Smooth muscle cell (in vitro differentiated cells): ENCODE measurements at regions not wholly inside any gene's neighbourhood (a gene's known extent, or its start where the extent isn't known, plus 50 kb on each side); places are given as distances from the start of the nearest gene placed in this dataset.
A peak's percentile ranks its signal among the peaks of the same experiment; 100 is the strongest.

Source experiments
- DNase-seq: peaks from one replicate; lab custom pipeline; 2025; ENCODE audit not compliant: unreplicated experiment; lab: John Stamatoyannopoulos, UW
- H2AFZ ChIP-seq: fragments of 200-600 bp; sonication (generic); 2 replicates; pipeline ENCODE4 v1.6.0; 2016; ENCODE audit warnings: antibody characterized with exemption, low read depth, mild to moderate bottlenecking
- H3F3A ChIP-seq: fragments of 200-600 bp; sonication (generic); 2 replicates; pipeline ENCODE4 v1.6.0; 2017; ENCODE audit warnings: antibody characterized with exemption, low read depth
- H3K27ac ChIP-seq: fragments of 200-600 bp; sonication (generic); 2 replicates; pipeline ENCODE4 v1.5.1; 2016; ENCODE audit warnings: low read depth, mild to moderate bottlenecking
- H3K27me3 ChIP-seq: fragments of 200-600 bp; sonication (generic); 2 replicates; pipeline ENCODE4 v1.6.1; 2016; ENCODE audit warnings: low read depth, mild to moderate bottlenecking
- H3K36me3 ChIP-seq: fragments of 200-600 bp; sonication (generic); 2 replicates; pipeline ENCODE4 v1.5.1; 2016; ENCODE audit warnings: low read depth
- H3K4me1 ChIP-seq: fragments of 200-600 bp; sonication (generic); 2 replicates; pipeline ENCODE4 v1.5.1; 2016; ENCODE audit warnings: low read depth
- H3K4me2 ChIP-seq: fragments of 200-600 bp; sonication (generic); 2 replicates; pipeline ENCODE4 v1.6.0; 2016; ENCODE audit warnings: mild to moderate bottlenecking
- H3K4me3 ChIP-seq: fragments of 200-600 bp; sonication (generic); 2 replicates; pipeline ENCODE4 v1.5.1; 2016; ENCODE audit warnings: mild to moderate bottlenecking
- H3K79me2 ChIP-seq: fragments of 200-600 bp; sonication (generic); 2 replicates; pipeline ENCODE4 v1.6.0; 2016; ENCODE audit warnings: low read depth, mild to moderate bottlenecking
- H3K9ac ChIP-seq: fragments of 200-600 bp; sonication (generic); 2 replicates; pipeline ENCODE4 v1.6.0; 2016; ENCODE audit warnings: low read depth
- H3K9me3 ChIP-seq: fragments of 200-600 bp; sonication (generic); replicated peaks from 2 replicates; pipeline ENCODE4 v1.5.1; 2016; ENCODE audit warnings: low read depth
- H4K20me1 ChIP-seq: fragments of 200-600 bp; sonication (generic); 2 replicates; pipeline ENCODE4 v1.6.0; 2016; ENCODE audit warnings: low read depth
- WGBS: methylation state at CpG from one replicate; pipeline ENCODE4 v1.1.7; 2016; ENCODE audit warnings: low lambda C conversion rate; 5-methylcytosine and 5-hydroxymethylcytosine counted together
- TF ChIP-seq, protein P1 (sequence below): fragments of 200-600 bp; sonication (generic); IDR thresholded peaks from 2 replicates; pipeline ENCODE4 v1.5.1; 2017; ENCODE audit warnings: borderline replicate concordance, mild to moderate bottlenecking, antibody characterized with exemption; ENCODE audit not compliant: insufficient read depth, poor library complexity, severe bottlenecking

DNA sequence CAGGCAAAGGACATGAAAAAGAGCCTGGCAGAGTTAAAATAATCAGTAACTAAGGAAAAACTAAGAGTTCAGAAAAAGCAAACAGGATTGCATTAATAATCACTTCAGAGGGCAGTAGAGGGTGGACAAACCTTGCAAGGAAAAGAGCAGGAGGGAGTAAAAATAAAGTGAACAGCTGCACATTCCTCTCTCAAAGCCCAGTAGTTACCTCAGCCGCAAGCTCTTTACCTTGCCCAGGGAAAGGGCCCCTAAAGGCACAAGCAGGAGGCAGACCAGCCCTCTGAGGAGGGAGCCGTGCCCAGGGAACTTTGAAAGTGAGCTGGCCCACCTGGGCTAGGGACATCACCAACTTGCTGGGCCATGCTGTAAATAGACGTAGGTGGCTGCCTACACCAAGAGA, 196.9 kb downstream of the C1D start:
- Histone ChIP-seq H3K4me2 (no peak overlapping the region), H3K27ac (no peak overlapping the region), H2AFZ (no peak overlapping the region), H3K4me1 (no peaks in the 10 kb centered on the region), H3K9ac (no peak overlapping the region), H3F3A (no peaks in the 10 kb centered on the region), H3K36me3 (no peaks in the 10 kb centered on the region), H3K4me3 (no peak overlapping the region), H3K79me2 (no peaks in the 10 kb centered on the region), H4K20me1 (no peaks in the 10 kb centered on the region), H3K27me3 (peaks cover 3% of the 10 kb centered on the region), H3K9me3 (no peaks in the 10 kb centered on the region)
- DNase-seq = no peak
- 57% methylated on average over 3 of the region's 3 CpGs for WGBS
- TF ChIP-seq, protein P1, sequence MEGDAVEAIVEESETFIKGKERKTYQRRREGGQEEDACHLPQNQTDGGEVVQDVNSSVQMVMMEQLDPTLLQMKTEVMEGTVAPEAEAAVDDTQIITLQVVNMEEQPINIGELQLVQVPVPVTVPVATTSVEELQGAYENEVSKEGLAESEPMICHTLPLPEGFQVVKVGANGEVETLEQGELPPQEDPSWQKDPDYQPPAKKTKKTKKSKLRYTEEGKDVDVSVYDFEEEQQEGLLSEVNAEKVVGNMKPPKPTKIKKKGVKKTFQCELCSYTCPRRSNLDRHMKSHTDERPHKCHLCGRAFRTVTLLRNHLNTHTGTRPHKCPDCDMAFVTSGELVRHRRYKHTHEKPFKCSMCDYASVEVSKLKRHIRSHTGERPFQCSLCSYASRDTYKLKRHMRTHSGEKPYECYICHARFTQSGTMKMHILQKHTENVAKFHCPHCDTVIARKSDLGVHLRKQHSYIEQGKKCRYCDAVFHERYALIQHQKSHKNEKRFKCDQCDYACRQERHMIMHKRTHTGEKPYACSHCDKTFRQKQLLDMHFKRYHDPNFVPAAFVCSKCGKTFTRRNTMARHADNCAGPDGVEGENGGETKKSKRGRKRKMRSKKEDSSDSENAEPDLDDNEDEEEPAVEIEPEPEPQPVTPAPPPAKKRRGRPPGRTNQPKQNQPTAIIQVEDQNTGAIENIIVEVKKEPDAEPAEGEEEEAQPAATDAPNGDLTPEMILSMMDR = no peak

DNA sequence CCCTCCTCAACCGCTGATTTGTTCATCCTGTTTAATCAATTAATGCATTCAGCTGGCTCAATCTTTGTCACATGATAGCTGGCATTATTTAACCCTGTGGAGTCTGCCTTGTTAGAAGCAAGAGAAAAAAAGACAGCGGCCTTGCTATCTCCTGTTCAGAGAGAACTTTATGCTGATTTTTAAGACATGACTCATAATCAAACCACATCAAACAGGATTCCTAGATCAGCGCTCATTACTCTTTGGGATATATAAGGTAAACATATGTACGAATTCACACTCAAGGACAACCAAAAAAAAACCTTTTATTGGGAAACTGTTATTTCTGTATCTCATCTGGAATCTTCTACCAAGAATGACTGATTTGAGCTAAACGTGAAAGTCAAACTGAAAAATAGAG, 195.1 kb downstream of the C1D start:
- Histone ChIP-seq H3K79me2 (no peaks in the 10 kb centered on the region), H4K20me1 (no peaks in the 10 kb centered on the region), H3K4me3 (no peak overlapping the region), H3F3A (no peaks in the 10 kb centered on the region), H3K9ac (no peak overlapping the region), H3K9me3 (no peaks in the 10 kb centered on the region), H3K27ac (no peak overlapping the region), H3K36me3 (no peaks in the 10 kb centered on the region), H2AFZ (no peak overlapping the region), H3K4me1 (no peaks in the 10 kb centered on the region), H3K27me3 (no peaks in the 10 kb centered on the region), H3K4me2 (no peak overlapping the region)
- TF ChIP-seq, protein P1 = no peak
- no peak for DNase-seq
- WGBS = 62% methylated on average over 5 of the region's 5 CpGs

DNA sequence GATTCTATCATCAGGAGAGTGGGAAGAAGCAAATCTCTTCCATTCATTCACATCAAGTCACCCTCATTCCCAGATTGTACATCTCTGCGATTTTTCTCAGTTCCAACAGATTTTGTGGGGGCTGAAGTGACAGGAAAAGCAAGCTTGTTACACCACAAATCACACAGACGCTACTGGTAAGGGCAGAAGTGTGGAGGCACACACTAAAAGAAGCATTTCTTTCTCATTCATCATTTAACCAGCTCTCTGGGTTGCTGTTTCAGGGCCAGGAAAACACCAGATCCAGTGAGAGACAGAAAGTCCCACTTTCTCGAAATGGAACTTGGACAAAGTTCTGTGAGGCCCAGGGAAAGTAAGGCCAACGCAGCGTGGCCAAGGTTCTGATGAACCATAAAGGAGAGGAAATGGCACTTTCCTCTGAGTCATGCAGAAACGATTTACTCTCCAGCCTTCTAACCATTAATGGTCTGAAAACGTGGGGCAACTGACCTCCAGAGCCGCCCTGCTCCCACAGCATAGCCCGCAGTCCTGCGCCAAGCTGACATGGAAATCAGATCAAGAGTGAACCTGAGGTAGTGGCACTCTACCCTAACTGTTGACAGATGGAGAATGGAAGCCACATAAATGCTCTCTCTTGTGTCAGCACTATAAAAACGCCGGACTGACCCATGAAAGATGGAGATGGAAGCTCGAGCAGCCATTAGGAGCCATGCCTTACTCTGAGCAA, 191.0 kb downstream of the C1D start:
- Histone ChIP-seq H3K4me2 (peak overlapping the region; percentile 44), H3K9me3 (no peaks in the 10 kb centered on the region), H3K79me2 (no peaks in the 10 kb centered on the region), H4K20me1 (no peaks in the 10 kb centered on the region), H3K27ac (peak overlapping the region; percentile 64), H2AFZ (peak overlapping the region; percentile 70), H3F3A (no peaks in the 10 kb centered on the region), H3K27me3 (no peaks in the 10 kb centered on the region), H3K9ac (no peak overlapping the region), H3K36me3 (no peaks in the 10 kb centered on the region), H3K4me3 (no peak overlapping the region), H3K4me1 (no peaks in the 10 kb centered on the region)
- 28% methylated on average over 13 of the region's 13 CpGs for WGBS
- no peak for DNase-seq
- TF ChIP-seq, protein P1 = no peak

DNA sequence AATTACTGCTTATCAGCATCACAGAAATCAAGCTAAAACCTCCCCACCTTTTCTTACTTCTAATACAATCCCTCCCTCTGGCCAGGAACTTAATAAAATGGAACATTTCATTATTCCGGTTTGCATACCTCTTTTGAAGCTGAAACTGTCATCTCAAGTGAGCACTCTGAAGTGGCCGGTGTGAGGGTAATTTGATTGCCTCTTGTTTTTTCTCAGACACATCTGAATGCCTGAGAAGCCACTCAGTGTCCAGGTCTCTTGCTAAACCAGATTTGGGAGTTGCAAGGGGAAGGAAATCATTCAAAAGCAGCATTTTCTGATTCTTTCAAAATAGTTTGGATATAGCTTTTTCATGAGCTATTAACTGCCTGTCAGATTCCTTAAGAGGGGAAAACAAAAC, 190.3 kb downstream of the C1D start:
- H3K4me3 ChIP-seq = no peak overlapping the region
- no peaks in the 10 kb centered on the region for H3K4me1 ChIP-seq
- TF ChIP-seq, protein P1 = no peak
- no peaks in the 10 kb centered on the region for H3K36me3 ChIP-seq
- H3K4me2 ChIP-seq = peak overlapping the region; percentile 44
- no peaks in the 10 kb centered on the region for H3F3A ChIP-seq
- H3K27me3 ChIP-seq = no peaks in the 10 kb centered on the region
- H2AFZ ChIP-seq = no peak overlapping the region
- H3K9ac ChIP-seq = no peak overlapping the region
- no peaks in the 10 kb centered on the region for H3K79me2 ChIP-seq
- no peaks in the 10 kb centered on the region for H4K20me1 ChIP-seq
- no peaks in the 10 kb centered on the region for H3K9me3 ChIP-seq
- H3K27ac ChIP-seq = no peak overlapping the region
- WGBS = 84% methylated on average over 2 of the region's 2 CpGs
- no peak for DNase-seq
